SU-DHL-6 (cell line): ENCODE measurements at regions not wholly inside any gene's neighbourhood (a gene's known extent, or its start where the extent isn't known, plus 50 kb on each side); places are given as distances from the start of the nearest gene placed in this dataset.

ENCODE experiments used
- EZH2phosphoT487 ChIP-seq: fragments of 200-600 bp; sonication (generic), shearing (Covaris generic); conservative IDR thresholded peaks from 2 replicates; pipeline ENCODE4 v1.6.1; 2018; ENCODE audit warnings: mild to moderate bottlenecking, antibody characterized with exemption, low read length, moderate library complexity, mixed read lengths
- TF ChIP-seq, protein P1 (sequence below): fragments of 200-600 bp; sonication (generic); IDR thresholded peaks from one replicate; pipeline ENCODE4 v1.5.1; 2017; ENCODE audit warnings: antibody characterized with exemption, mild to moderate bottlenecking, low read length, moderate library complexity; ENCODE audit not compliant: insufficient read depth, poor library complexity, severe bottlenecking

DNA sequence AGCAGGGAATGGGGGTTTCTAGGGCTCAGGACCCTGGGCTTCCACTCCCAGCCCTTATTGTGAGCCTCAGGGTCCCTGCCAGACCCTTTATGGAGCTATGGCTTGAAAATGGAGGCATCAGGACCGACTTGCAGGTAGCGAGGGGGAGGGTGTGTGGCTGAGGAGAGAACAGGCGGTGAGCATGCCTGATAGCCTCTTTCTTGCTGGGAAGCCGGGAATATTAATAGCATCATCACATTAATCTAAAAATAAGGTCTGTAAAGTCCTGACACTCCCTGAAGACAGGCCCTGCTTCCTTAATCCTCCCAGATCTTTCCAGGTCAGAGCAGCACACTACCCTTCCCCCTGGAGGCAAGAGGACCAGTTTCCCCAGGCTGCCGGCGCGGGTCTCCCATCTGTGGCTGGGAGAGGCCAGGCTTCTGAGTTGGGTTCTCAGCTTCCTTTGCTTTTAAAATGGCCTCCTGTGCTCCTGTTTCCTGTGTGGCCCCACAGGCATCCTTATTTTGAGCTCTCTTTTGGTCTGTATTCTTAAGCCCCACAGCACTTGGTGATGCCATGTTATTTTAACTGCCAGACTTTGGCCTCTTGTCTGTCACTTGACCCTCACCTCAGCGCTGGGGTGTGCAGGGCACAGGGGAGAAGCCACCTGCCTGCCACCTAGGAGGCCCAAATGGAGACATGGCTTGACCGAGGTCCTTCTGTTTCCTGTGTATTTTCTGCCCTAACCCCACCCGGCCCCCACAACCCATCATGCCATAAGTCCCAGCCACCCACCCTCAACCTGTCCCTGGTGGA lies 185.0 kb upstream of the TOPAZ1 start:
- TF ChIP-seq, protein P1, sequence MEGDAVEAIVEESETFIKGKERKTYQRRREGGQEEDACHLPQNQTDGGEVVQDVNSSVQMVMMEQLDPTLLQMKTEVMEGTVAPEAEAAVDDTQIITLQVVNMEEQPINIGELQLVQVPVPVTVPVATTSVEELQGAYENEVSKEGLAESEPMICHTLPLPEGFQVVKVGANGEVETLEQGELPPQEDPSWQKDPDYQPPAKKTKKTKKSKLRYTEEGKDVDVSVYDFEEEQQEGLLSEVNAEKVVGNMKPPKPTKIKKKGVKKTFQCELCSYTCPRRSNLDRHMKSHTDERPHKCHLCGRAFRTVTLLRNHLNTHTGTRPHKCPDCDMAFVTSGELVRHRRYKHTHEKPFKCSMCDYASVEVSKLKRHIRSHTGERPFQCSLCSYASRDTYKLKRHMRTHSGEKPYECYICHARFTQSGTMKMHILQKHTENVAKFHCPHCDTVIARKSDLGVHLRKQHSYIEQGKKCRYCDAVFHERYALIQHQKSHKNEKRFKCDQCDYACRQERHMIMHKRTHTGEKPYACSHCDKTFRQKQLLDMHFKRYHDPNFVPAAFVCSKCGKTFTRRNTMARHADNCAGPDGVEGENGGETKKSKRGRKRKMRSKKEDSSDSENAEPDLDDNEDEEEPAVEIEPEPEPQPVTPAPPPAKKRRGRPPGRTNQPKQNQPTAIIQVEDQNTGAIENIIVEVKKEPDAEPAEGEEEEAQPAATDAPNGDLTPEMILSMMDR = no peak
- TF ChIP-seq EZH2phosphoT487 = no peak
